ENCODE measurements at regions not wholly inside any gene's neighbourhood (a gene's known extent, or its start where the extent isn't known, plus 50 kb on each side); places are given as distances from the start of the nearest gene placed in this dataset.
A peak's percentile ranks its signal among the peaks of the same experiment; 100 is the strongest.

- FAIRE-seq (no peak), DNase-seq (no peak), ATAC-seq (no peak)
- intact Hi-C loops (cut with DNase I): no loop called here
- TF ChIP-seq CTCF (IDR thresholded peaks at IDR 0.05): no peak
- Histone ChIP-seq H3K4me3 (no peak overlapping the region), H3K27ac (no peak overlapping the region), H3K4me1 (no peaks in the 10 kb centered on the region), H3K36me3 (no peaks in the 10 kb centered on the region), H3K27me3 (no peaks in the 10 kb centered on the region), H3K9me3 (no peaks in the 10 kb centered on the region)
- 70 to 81% methylated on average over 1 of the region's 1 CpG for WGBS, 2 donors
Observed at GRCh38 chr14:42921901-42922300, 1315.2 kb downstream of the LRFN5 start.

GRCh38 chr14:42918615-42919014, 1311.9 kb downstream of the LRFN5 start:
- no peaks in the 10 kb centered on the region for H3K9me3 ChIP-seq
- no peak for TF ChIP-seq CTCF (IDR thresholded peaks at IDR 0.05)
- H3K27me3 ChIP-seq: no peaks in the 10 kb centered on the region
- no peak overlapping the region for H3K27ac ChIP-seq
- no peaks in the 10 kb centered on the region for H3K4me1 ChIP-seq
- intact Hi-C loops (cut with DNase I): no loop called here
- FAIRE-seq (no peak), ATAC-seq (no peak), DNase-seq (no peak)
- 58 to 86% methylated on average over 1 of the region's 1 CpG for WGBS, 2 donors
- no peaks in the 10 kb centered on the region for H3K36me3 ChIP-seq
- no peak overlapping the region for H3K4me3 ChIP-seq

GRCh38 chr14:42911642-42912041, 1305.0 kb downstream of the LRFN5 start:
- Histone ChIP-seq H3K9me3 (no peaks in the 10 kb centered on the region), H3K27ac (no peak overlapping the region), H3K36me3 (no peaks in the 10 kb centered on the region), H3K27me3 (no peaks in the 10 kb centered on the region), H3K4me1 (no peaks in the 10 kb centered on the region), H3K4me3 (no peak overlapping the region)
- no peak for DNase-seq
- intact Hi-C loops (cut with DNase I): no loop called here
- no peak for ATAC-seq
- no peak for FAIRE-seq
- TF ChIP-seq CTCF (IDR thresholded peaks at IDR 0.05): no peak

- H3K4me1 ChIP-seq: no peaks in the 10 kb centered on the region
- intact Hi-C loops (cut with DNase I): no loop called here
- WGBS, 2 donors: 72 to 81% methylated on average over 1 of the region's 1 CpG
Observed at GRCh38 chr14:42909659-42910058, 1303.0 kb downstream of the LRFN5 start.

GRCh38 chr14:42893183-42893582, 1286.5 kb downstream of the LRFN5 start:
- 36 to 48% methylated on average over 1 of the region's 1 CpG for WGBS, 2 donors
- no peak for ATAC-seq
- no peak for TF ChIP-seq CTCF (IDR thresholded peaks at IDR 0.05)
- H3K4me3 ChIP-seq: no peak overlapping the region
- H3K4me1 ChIP-seq: no peaks in the 10 kb centered on the region
- DNase-seq: no peak
- intact Hi-C loops (cut with DNase I): no loop called here
- peak; percentile 47 for FAIRE-seq
- H3K9me3 ChIP-seq: no peaks in the 10 kb centered on the region
- H3K27me3 ChIP-seq: no peaks in the 10 kb centered on the region
- no peaks in the 10 kb centered on the region for H3K36me3 ChIP-seq
- no peak overlapping the region for H3K27ac ChIP-seq

More at GRCh38 chr14:42909659-42910058, 1303.0 kb downstream of the LRFN5 start:
- Histone ChIP-seq H3K27me3 (no peaks in the 10 kb centered on the region), H3K27ac (no peak overlapping the region), H3K36me3 (no peaks in the 10 kb centered on the region), H3K4me3 (no peak overlapping the region), H3K9me3 (no peaks in the 10 kb centered on the region)
- ATAC-seq (no peak), DNase-seq (no peak), FAIRE-seq (no peak)
- no peak for TF ChIP-seq CTCF (IDR thresholded peaks at IDR 0.05)

Data from pancreas (tissue), 10 donors.